ENCODE measurements at regions not wholly inside any gene's neighbourhood (a gene's known extent, or its start where the extent isn't known, plus 50 kb on each side); places are given as distances from the start of the nearest gene placed in this dataset.

GRCh38 chr2:5444854-5445253, 247.3 kb upstream of the SOX11 start:
- H3K9me3 ChIP-seq (ENCODE audit: control insufficient read depth, low read length) = no peaks in the 10 kb centered on the region
- H3K27me3 ChIP-seq (ENCODE audit: control insufficient read depth, insufficient read depth, low read length) = no peaks in the 10 kb centered on the region
- H3K36me3 ChIP-seq (ENCODE audit: control insufficient read depth, insufficient read depth, low read length) = no peaks in the 10 kb centered on the region
- no peak overlapping the region for H3K4me3 ChIP-seq (ENCODE audit: low read length)
- no peak overlapping the region for H3K9ac ChIP-seq (ENCODE audit: low read length)
- H3K4me1 ChIP-seq (ENCODE audit: control insufficient read depth, insufficient read depth, low read length) = no peaks in the 10 kb centered on the region

DNA sequence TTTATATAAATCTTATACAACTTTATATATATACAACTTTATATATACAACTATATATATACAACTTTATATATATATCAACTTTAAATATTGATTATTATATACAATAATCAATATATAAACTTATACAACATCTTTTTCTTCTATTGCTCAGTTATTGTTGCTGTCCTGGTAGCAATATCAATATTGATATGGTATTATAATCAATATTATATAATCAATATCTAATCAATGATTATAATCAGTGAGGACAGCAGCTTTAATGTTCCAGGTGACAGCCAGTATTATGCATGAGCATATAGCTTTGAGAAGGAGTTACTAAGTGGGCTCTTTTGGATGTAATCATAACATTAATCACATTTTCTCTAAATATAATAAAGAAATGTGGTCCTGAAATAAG, 242.3 kb upstream of the SOX11 start:
- no peaks in the 10 kb centered on the region for H3K4me1 ChIP-seq (ENCODE audit: control insufficient read depth, insufficient read depth, low read length)
- no peaks in the 10 kb centered on the region for H3K27me3 ChIP-seq (ENCODE audit: control insufficient read depth, insufficient read depth, low read length)
- H3K36me3 ChIP-seq (ENCODE audit: control insufficient read depth, insufficient read depth, low read length) = no peaks in the 10 kb centered on the region
- H3K9ac ChIP-seq (ENCODE audit: low read length) = no peak overlapping the region
- no peaks in the 10 kb centered on the region for H3K9me3 ChIP-seq (ENCODE audit: control insufficient read depth, low read length)
- no peak overlapping the region for H3K4me3 ChIP-seq (ENCODE audit: low read length)

GRCh38 chr2:5453220-5454050, 238.7 kb upstream of the SOX11 start:
- no peak overlapping the region for H3K9ac ChIP-seq (ENCODE audit: low read length)

DNA sequence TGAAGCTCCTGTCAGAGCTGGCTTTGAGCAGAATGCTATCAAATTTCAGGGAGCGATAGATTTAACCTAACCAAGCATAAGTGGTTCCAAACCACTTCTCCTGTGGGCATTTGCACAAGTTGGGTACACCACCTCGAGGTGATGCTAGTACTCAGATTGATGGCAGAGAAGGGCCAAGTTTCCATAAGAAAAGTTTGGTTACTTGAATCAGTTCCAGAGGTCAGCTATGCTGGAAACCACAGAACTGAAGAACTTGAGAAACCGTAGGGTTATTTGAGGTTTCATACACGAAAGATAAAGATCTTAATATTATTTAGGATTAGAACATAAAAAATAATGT, 238.2 kb upstream of the SOX11 start:
- H3K4me3 ChIP-seq (ENCODE audit: low read length) = no peak overlapping the region
- H3K27me3 ChIP-seq (ENCODE audit: control insufficient read depth, insufficient read depth, low read length) = no peaks in the 10 kb centered on the region

More at GRCh38 chr2:5453220-5454050, 238.7 kb upstream of the SOX11 start:
- Histone ChIP-seq H3K9me3 (ENCODE audit: control insufficient read depth, low read length) (no peaks in the 10 kb centered on the region), H3K4me3 (ENCODE audit: low read length) (no peak overlapping the region), H3K36me3 (ENCODE audit: control insufficient read depth, insufficient read depth, low read length) (no peaks in the 10 kb centered on the region), H3K27me3 (ENCODE audit: control insufficient read depth, insufficient read depth, low read length) (no peaks in the 10 kb centered on the region), H3K4me1 (ENCODE audit: control insufficient read depth, insufficient read depth, low read length) (no peaks in the 10 kb centered on the region)

DNA sequence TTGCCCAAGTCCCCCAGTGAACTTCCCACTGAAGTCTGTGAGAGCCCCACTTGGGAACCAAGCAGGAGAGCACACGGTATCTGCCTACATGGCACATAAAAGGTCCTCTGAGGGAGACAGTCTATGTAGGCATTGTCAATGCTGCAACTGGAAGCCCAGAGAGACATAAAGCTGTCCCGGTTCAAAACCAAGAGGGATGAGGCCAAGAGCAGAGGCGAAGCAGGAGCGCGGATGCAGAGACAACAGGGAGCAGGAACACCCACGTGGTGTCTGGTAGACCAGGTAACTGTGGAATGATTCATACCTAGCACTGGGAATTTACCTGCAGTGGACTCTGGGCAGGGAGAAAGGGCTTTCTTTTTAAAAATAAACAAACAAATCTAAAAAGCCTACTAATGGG, 233.1 kb upstream of the SOX11 start:
- no peak overlapping the region for H3K9ac ChIP-seq (ENCODE audit: low read length)
- H3K9me3 ChIP-seq (ENCODE audit: control insufficient read depth, low read length) = no peaks in the 10 kb centered on the region
- no peaks in the 10 kb centered on the region for H3K36me3 ChIP-seq (ENCODE audit: control insufficient read depth, insufficient read depth, low read length)
- H3K4me1 ChIP-seq (ENCODE audit: control insufficient read depth, insufficient read depth, low read length) = no peaks in the 10 kb centered on the region
- H3K4me3 ChIP-seq (ENCODE audit: low read length) = no peak overlapping the region
- no peaks in the 10 kb centered on the region for H3K27me3 ChIP-seq (ENCODE audit: control insufficient read depth, insufficient read depth, low read length)

More for the DNA sequence above, 238.2 kb upstream of the SOX11 start:
- no peaks in the 10 kb centered on the region for H3K4me1 ChIP-seq (ENCODE audit: control insufficient read depth, insufficient read depth, low read length)
- no peak overlapping the region for H3K9ac ChIP-seq (ENCODE audit: low read length)
- no peaks in the 10 kb centered on the region for H3K9me3 ChIP-seq (ENCODE audit: control insufficient read depth, low read length)
- no peaks in the 10 kb centered on the region for H3K36me3 ChIP-seq (ENCODE audit: control insufficient read depth, insufficient read depth, low read length)

DNA sequence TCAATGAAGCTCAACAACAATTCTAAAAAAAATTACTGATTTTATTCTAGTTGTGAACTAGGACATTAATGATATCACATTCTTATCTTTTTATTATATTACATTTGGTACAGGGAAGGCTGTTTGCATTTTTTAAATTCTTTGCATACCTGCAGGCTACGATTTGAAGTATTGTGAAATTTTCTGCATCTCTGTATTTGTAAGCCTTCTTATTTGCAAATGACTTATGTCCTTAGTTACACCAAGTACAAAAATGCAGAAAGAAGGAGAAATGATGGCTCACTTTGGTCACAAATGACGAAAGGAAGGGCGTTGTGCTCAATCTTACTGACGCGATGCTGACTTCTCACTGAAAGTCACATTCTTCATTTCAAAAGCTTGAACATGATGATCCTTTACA, 227.5 kb upstream of the SOX11 start:
- Histone ChIP-seq H3K27me3 (ENCODE audit: control insufficient read depth, insufficient read depth, low read length) (no peaks in the 10 kb centered on the region), H3K9me3 (ENCODE audit: control insufficient read depth, low read length) (no peaks in the 10 kb centered on the region), H3K36me3 (ENCODE audit: control insufficient read depth, insufficient read depth, low read length) (no peaks in the 10 kb centered on the region), H3K9ac (ENCODE audit: low read length) (no peak overlapping the region), H3K4me3 (ENCODE audit: low read length) (no peak overlapping the region), H3K4me1 (ENCODE audit: control insufficient read depth, insufficient read depth, low read length) (no peaks in the 10 kb centered on the region)

GRCh38 chr2:5465859-5466258, 226.3 kb upstream of the SOX11 start:
- H3K27me3 ChIP-seq (ENCODE audit: control insufficient read depth, insufficient read depth, low read length) = no peaks in the 10 kb centered on the region
- no peak overlapping the region for H3K9ac ChIP-seq (ENCODE audit: low read length)
- no peak overlapping the region for H3K4me3 ChIP-seq (ENCODE audit: low read length)
- H3K9me3 ChIP-seq (ENCODE audit: control insufficient read depth, low read length) = no peaks in the 10 kb centered on the region
- no peaks in the 10 kb centered on the region for H3K36me3 ChIP-seq (ENCODE audit: control insufficient read depth, insufficient read depth, low read length)
- H3K4me1 ChIP-seq (ENCODE audit: control insufficient read depth, insufficient read depth, low read length) = no peaks in the 10 kb centered on the region

- Histone ChIP-seq H3K9me3 (ENCODE audit: control insufficient read depth, low read length) (no peaks in the 10 kb centered on the region), H3K4me1 (ENCODE audit: control insufficient read depth, insufficient read depth, low read length) (no peaks in the 10 kb centered on the region), H3K36me3 (ENCODE audit: control insufficient read depth, insufficient read depth, low read length) (no peaks in the 10 kb centered on the region), H3K27me3 (ENCODE audit: control insufficient read depth, insufficient read depth, low read length) (no peaks in the 10 kb centered on the region), H3K9ac (ENCODE audit: low read length) (no peak overlapping the region), H3K4me3 (ENCODE audit: low read length) (no peak overlapping the region)
Observed at GRCh38 chr2:5467178-5467905, 224.8 kb upstream of the SOX11 start.

DNA sequence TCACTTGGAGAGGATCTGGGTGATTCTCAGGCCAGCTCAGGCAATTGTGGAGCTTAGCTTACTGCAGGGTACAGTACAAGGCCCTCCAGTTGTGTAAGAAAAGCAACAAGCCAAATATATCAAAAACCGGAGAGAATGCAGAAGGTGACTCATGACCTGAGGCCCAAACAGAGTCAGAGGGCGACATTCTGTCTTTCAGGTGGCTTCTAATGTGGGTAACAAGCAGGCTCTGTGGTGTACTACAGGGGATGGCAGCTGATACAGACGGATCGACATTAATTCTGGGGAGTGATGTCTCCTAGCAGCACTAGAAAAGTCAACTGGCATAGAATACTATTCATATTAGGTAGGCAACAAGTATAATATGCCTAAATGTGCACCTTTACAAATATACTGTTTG, 219.5 kb upstream of the SOX11 start:
- no peak overlapping the region for H3K4me3 ChIP-seq (ENCODE audit: low read length)
- no peak overlapping the region for H3K9ac ChIP-seq (ENCODE audit: low read length)
- no peaks in the 10 kb centered on the region for H3K4me1 ChIP-seq (ENCODE audit: control insufficient read depth, insufficient read depth, low read length)
- H3K9me3 ChIP-seq (ENCODE audit: control insufficient read depth, low read length) = no peaks in the 10 kb centered on the region
- H3K36me3 ChIP-seq (ENCODE audit: control insufficient read depth, insufficient read depth, low read length) = no peaks in the 10 kb centered on the region
- no peaks in the 10 kb centered on the region for H3K27me3 ChIP-seq (ENCODE audit: control insufficient read depth, insufficient read depth, low read length)

- Histone ChIP-seq H3K9ac (ENCODE audit: low read length) (no peak overlapping the region), H3K4me3 (ENCODE audit: low read length) (no peak overlapping the region), H3K36me3 (ENCODE audit: control insufficient read depth, insufficient read depth, low read length) (no peaks in the 10 kb centered on the region), H3K9me3 (ENCODE audit: control insufficient read depth, low read length) (no peaks in the 10 kb centered on the region), H3K27me3 (ENCODE audit: control insufficient read depth, insufficient read depth, low read length) (no peaks in the 10 kb centered on the region), H3K4me1 (ENCODE audit: control insufficient read depth, insufficient read depth, low read length) (no peaks in the 10 kb centered on the region)
Observed at GRCh38 chr2:5473635-5474034, 218.5 kb upstream of the SOX11 start.

DNA sequence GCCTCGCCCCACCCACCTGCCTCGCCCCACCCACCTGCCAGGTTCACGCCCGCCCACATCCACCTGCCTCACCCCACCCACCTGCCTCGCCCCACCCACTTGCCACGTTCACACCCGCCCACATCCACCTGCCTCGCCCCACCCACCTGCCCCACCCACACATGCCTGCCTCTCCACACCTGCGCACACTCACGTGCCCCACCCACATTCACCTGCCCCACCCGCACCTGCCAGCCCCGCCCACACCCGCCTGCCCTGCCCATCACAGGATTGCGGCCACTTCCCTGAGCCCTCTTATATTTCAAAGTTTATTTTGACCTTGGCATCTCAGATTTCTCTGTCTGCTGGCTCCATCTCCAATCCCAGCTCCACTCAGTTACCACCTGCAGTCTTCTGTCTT, 217.5 kb upstream of the SOX11 start:
- H3K9me3 ChIP-seq (ENCODE audit: control insufficient read depth, low read length) = no peaks in the 10 kb centered on the region
- H3K9ac ChIP-seq (ENCODE audit: low read length) = no peak overlapping the region
- H3K27me3 ChIP-seq (ENCODE audit: control insufficient read depth, insufficient read depth, low read length) = no peaks in the 10 kb centered on the region
- H3K36me3 ChIP-seq (ENCODE audit: control insufficient read depth, insufficient read depth, low read length) = no peaks in the 10 kb centered on the region
- no peak overlapping the region for H3K4me3 ChIP-seq (ENCODE audit: low read length)
- H3K4me1 ChIP-seq (ENCODE audit: control insufficient read depth, insufficient read depth, low read length) = no peaks in the 10 kb centered on the region

- no peak overlapping the region for H3K4me3 ChIP-seq (ENCODE audit: low read length)
- H3K9ac ChIP-seq (ENCODE audit: low read length) = no peak overlapping the region
Observed at GRCh38 chr2:5479265-5479928, 212.8 kb upstream of the SOX11 start.

More at GRCh38 chr2:5479265-5479928, 212.8 kb upstream of the SOX11 start:
- no peaks in the 10 kb centered on the region for H3K27me3 ChIP-seq (ENCODE audit: control insufficient read depth, insufficient read depth, low read length)
- H3K36me3 ChIP-seq (ENCODE audit: control insufficient read depth, insufficient read depth, low read length) = no peaks in the 10 kb centered on the region
- no peaks in the 10 kb centered on the region for H3K9me3 ChIP-seq (ENCODE audit: control insufficient read depth, low read length)
- no peaks in the 10 kb centered on the region for H3K4me1 ChIP-seq (ENCODE audit: control insufficient read depth, insufficient read depth, low read length)

Data from mucosa of stomach (tissue), 1 donor.